DMS 273 treated with DMSO at 0.1 percent for 48 hours (cell line): ENCODE measurements at regions not wholly inside any gene's neighbourhood (a gene's known extent, or its start where the extent isn't known, plus 50 kb on each side); places are given as distances from the start of the nearest gene placed in this dataset.

Experiments used
- DNase-seq: peaks from one replicate; lab custom pipeline; 2025; lab: John Stamatoyannopoulos, UW

GRCh38 chr10:125399289-125399688 is 238.9 kb upstream of the CTBP2 start:
- no peak for DNase-seq

- no peak for DNase-seq
Observed at GRCh38 chr10:125398270-125398669, 237.9 kb upstream of the CTBP2 start.

GRCh38 chr10:125397608-125398007 is 237.2 kb upstream of the CTBP2 start:
- no peak for DNase-seq

- no peak for DNase-seq
Observed at GRCh38 chr10:125396676-125397075, 236.3 kb upstream of the CTBP2 start.

- DNase-seq, result no peak
Observed at GRCh38 chr10:125392609-125393008, 232.2 kb upstream of the CTBP2 start.

GRCh38 chr10:125392154-125392553 is 231.8 kb upstream of the CTBP2 start:
- DNase-seq, result no peak

- DNase-seq, result no peak
Observed at GRCh38 chr10:125389648-125390047, 229.3 kb upstream of the CTBP2 start.

- DNase-seq, result no peak
Observed at GRCh38 chr10:125379592-125379991, 219.2 kb upstream of the CTBP2 start.

GRCh38 chr10:125377368-125377767 is 217.0 kb upstream of the CTBP2 start:
- DNase-seq, result no peak

GRCh38 chr10:125375210-125375609 is 214.8 kb upstream of the CTBP2 start:
- DNase-seq, result no peak

GRCh38 chr10:125373546-125373945 is 213.2 kb upstream of the CTBP2 start:
- no peak for DNase-seq

- no peak for DNase-seq
Observed at GRCh38 chr10:125370578-125370977, 210.2 kb upstream of the CTBP2 start.

- DNase-seq, result no peak
Observed at GRCh38 chr10:125369382-125370326, 209.3 kb upstream of the CTBP2 start.

GRCh38 chr10:125368146-125368545 is 207.8 kb upstream of the CTBP2 start:
- no peak for DNase-seq

GRCh38 chr10:125363791-125364190 is 203.4 kb upstream of the CTBP2 start:
- no peak for DNase-seq

- no peak for DNase-seq
Observed at GRCh38 chr10:125362950-125363349, 202.6 kb upstream of the CTBP2 start.

- no peak for DNase-seq
Observed at GRCh38 chr10:125359401-125359800, 199.0 kb upstream of the CTBP2 start.

- DNase-seq, result no peak
Observed at GRCh38 chr10:125355657-125356056, 195.3 kb upstream of the CTBP2 start.

GRCh38 chr10:125350519-125350918 is 190.2 kb upstream of the CTBP2 start:
- DNase-seq, result no peak

- DNase-seq, result no peak
Observed at GRCh38 chr10:125348536-125348935, 188.2 kb upstream of the CTBP2 start.

- no peak for DNase-seq
Observed at GRCh38 chr10:125344573-125345171, 184.3 kb upstream of the CTBP2 start.

GRCh38 chr10:125343983-125344382 is 183.6 kb upstream of the CTBP2 start:
- no peak for DNase-seq

- DNase-seq, result no peak
Observed at GRCh38 chr10:125343118-125343925, 183.0 kb upstream of the CTBP2 start.
